LHCN-M2 (cell line): ENCODE measurements at regions not wholly inside any gene's neighbourhood (a gene's known extent, or its start where the extent isn't known, plus 50 kb on each side); places are given as distances from the start of the nearest gene placed in this dataset.
A peak's percentile ranks its signal among the peaks of the same experiment; 100 is the strongest.
"Not testable (repeated sequence)": the region's sequence is repeated elsewhere in the genome, so short reads cannot be mapped to it uniquely, and the experiment has no call there.

Experiments
- DNase-seq: peaks from one replicate; pipeline ENCODE4 v3.0.0-alpha.2; 2012; ENCODE audit warnings: low read depth

DNA sequence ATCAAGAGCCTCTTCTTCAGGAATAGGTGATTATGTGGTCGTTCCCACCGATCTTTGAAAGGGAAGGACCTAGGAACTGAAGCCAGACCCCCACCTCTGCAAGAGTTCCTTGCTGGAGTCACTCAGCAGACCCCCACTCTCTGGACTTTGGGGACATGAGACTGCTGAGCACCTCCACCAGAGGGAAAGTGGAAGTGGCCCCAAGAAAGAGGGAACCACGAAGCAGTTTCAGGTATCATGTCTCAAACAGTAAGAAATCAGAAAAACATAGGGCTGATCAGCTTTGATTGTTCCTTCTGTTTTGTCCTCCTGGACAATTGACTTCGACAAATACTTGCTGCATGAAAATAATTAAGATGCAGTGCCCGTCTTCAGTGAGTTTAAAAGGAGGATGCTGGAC lies 84.2 kb upstream of the ADORA2B start:
- DNase-seq: not testable (repeated sequence)

DNA sequence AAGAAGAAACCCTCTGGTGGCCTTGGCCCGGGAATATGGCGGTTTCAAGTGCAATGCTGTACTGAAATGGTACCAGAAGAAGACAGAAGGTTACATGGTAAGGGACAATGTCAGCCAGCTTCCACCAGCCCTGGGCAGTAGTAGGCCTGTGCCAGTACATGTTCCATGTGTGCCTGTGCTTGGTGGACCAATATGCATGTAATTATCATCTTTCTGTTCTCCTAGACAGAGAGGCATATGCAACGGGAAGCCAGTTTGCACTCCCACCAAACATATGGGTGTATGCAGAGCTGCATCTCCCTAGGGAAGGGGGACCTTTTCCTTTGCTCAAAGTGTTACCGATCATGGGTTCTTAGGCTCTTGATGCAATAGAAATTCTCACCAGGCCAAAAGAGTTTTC lies 80.9 kb upstream of the ADORA2B start:
- DNase-seq: not testable (repeated sequence)

DNA sequence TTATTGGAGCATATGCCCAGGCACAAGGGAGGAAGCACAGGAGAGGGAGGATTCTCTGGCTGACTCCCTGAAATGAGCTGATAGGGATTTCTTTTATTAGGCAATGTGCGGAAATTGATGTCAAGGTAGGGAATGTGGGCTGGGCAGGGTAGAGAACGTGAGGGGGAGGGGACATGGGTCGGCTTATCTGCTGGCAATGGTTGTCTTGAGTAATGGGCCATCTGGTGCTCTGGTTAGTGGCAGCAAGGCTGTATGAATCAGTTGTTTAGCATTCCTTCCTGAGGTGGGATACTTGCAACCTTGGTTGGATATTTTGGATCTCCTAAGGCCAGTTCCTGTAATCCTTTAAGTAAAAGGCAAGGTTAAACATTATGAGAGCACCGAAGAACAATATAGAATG lies 80.5 kb upstream of the ADORA2B start:
- not testable (repeated sequence) for DNase-seq

DNA sequence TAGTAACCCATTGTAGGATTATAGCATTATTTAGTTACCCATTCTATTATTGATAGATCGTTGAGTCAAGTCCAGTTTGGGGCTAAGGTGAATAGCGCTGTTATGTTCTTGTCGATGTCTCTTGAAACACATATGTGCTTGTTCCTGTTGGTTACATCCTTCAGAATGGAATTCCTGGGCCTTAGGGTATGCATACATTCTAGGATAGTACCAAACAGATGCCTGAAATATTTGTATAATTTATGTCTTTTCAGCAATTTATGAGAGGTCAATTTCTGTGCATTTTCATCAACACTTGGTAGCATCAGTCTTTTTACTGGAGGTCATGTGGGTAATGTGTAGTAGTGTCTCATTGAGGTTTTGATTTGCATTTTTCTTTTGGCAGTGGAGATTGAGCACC lies 78.9 kb upstream of the ADORA2B start:
- not testable (repeated sequence) for DNase-seq

DNA sequence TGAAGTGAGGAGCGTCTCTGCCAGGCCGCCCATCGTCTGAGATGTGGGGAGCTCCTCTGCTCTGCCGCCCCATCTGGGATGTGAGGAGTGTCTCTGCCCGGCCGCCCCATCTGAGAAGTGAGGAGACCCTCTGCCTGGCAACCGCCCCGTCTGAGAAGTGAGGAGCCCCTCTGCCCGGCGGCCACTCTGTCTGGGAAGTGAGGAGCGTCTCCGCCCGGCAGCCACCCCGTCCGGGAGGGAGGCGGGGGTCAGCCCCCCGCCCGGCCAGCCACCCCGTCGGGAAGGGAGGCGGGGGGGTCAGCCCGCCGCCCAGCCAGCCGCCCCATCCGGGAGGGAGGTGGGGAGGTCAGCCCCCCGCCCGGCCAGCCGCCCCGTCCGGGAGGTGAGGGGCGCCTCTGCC lies 77.6 kb upstream of the ADORA2B start:
- not testable (repeated sequence) for DNase-seq

DNA sequence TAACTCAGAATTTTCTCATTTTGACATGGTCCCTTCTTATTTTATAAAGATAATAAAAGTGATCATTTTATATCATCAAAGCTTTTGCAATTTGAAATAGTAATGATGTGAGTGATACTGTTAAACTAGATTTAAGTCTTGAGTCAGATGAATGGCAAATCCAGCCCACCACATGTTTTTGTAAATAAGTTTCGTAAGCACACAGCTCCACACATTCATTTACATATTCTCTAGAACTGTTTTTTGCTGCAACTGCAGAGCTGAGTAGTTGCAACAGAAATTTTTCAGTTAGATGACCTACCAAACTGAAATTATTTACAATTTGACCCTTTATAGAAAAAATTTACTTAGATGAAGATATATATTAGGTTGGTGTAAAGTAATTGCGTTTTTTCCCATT lies 75.1 kb upstream of the ADORA2B start:
- DNase-seq: not testable (repeated sequence)

DNA sequence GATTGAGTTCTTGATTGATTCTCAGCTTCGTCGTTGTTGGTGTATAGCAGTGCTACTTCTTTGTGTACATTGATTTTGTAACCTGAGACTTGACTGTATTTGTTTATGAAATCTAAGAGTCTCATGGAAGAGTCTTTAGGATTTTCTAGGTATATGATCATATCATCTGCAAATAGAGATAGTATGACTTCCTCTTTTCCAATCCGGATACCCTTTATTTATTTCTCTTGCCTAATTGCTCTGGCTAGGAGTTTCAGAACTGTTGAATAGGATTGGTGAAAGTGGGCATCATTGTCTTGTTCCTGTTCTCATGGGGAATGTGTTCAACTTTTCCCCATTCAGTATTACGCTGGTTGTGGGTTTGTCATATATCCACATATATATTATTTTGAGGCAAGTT lies 72.3 kb upstream of the ADORA2B start:
- DNase-seq: not testable (repeated sequence)

DNA sequence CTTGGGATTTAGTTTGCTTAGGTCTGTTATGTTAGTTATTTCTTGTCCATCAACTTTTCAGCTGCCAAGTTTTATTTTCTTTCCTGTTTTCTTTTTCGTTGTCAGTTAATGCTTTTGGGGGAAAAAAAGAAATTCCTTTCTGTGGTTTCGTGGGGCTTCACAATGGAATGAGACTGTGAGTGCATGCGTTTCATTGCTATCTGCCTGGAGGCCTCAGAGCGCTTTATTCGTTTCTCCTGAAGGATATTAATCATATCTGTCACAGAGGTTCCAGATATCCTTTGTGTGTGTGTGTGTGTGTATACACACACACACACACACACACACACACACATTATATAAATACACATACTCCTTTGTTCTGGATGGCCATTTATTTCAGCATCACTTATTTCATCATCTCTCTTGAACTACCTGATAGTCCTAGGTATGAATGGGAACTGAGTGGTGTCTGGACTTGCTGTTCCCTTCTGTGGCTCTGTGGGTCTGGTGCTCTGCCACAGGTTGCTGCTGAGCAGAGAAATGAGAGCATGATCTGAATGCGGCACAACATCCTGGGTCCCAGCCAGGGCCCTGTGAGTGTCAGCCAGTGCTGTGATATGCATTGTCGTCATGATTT lies 66.9 kb upstream of the ADORA2B start:
- not testable (repeated sequence) for DNase-seq

DNA sequence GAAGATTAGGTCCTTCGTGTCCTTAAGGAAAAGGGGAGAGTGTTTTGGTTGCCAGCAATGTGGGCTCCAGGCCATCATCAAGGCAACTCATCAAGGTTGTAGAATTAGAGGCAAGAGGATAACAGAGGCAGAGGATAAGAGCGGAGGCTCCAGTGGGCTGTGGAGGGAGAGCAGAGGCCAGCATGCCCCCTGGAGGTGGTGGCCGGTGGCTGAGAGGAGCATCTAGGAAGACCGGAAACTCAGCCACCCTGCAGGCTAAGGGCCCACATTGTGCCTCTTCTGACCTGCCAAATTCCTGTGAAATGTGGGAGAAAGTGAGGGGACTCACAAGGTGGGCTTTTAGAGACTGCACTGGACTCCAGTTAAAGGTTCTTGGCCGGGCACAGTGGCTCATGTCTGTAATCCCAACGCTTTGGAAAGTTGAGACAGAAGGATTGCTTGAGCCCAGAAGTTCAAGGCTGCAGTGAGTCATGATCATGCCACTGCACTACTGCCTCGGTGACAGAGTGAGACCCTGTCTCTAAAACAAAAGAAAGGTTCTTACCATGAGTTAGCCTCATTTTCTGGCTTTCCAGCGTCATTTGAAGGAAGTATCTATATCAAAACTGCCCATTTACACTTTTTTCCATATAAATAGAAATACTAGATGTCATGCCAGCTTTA lies 62.7 kb upstream of the ADORA2B start:
- DNase-seq: no peak

DNA sequence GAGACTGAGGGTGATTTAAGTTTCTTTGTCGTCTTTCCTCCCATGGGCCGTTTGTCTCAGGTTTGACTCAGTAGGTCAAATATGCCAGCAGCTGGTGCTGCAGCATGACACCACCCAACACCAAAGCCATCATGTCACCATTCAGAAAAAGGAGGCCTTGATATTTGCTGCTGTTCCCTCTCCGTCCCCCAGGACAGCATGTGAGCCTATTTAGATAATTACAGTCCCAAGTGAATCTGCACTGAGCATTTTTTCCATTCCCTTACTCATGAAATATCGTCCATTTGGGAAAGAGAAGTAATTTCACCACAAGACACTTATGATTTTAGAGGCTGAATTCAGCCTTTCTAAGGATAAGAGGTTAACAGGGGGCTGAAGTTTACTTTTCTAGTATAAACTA lies 62.2 kb upstream of the ADORA2B start:
- DNase-seq: peak; percentile 23

DNA sequence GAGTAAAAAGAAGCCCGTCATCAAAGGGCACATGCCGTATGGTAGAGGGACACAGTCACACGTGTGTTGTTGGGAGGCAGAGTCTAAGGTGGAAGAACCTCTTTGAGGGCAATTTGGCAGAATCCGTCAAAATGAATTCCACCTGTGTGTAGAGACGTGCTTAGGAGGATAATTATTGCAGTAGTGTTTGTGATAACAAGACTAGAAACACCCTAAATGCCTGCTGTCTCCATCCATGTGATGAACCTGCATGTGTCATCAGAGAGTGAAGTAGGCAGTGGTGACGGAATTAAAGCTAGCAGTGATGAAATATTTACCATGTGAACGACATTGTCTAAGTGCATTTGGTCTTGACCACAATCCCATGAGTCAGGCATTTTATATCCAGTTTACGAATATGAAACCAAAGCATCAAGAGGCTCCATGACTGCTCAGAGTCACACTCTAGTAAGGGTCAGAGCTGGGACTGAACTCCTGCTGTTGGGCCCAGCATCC lies 61.3 kb upstream of the ADORA2B start:
- DNase-seq: peak; percentile 89

DNA sequence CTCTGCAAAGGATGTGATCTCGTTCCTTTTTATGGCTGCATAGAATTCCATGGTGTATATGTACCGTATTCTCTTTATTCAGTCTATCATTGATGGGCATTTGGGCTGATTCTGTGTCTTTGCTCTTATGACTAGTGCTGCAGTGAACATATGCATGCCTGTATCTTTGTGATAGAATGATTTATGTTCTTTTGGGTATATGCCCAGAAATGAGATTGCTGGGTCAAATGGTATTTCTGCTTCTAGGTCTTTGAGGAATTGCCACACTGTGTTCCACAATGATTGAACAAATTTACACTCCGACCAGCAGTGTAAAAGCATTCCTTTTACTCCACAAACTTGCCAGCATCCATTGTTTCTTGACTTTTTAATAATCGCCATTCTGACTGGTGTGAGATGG lies 60.2 kb upstream of the ADORA2B start:
- peak; percentile 10 for DNase-seq

DNA sequence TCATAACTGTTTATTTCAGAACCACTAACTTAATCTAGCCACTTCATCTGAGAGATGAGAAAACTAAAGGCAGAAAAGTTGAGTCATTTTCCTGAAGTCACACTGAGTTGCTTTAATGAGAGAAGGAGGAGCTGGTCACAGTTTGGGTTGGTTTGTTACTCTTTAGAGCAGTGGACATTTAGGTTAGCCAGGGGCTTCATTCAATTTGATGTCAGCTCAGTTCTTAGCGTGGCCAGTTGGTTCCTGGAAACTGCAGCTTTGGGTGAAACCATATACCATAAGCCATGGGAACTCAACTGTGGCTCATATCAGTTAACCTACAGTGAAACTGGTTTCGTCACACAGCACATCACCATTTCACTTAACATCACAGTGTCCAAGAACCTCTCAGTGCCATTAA lies 59.2 kb upstream of the ADORA2B start:
- no peak for DNase-seq

DNA sequence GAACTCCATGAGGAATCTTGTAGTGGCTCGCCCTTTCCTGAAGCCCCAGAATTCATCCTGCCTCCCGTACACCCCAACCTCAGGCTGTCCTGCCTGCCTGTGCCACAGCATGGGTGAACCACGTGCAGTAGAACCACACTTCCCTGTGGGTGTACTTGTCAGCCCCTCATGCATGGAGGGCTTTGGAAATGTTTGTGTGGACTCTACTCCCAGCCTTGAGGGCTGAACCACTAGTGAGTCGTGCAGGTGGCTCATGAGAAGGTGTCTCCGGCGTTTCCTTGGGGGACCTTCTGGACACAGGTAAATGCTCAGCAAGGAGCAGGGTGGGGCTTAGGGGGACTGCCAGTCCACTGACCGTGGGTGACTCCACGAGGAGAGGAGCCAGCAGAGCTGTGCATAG lies 58.7 kb upstream of the ADORA2B start:
- no peak for DNase-seq

DNA sequence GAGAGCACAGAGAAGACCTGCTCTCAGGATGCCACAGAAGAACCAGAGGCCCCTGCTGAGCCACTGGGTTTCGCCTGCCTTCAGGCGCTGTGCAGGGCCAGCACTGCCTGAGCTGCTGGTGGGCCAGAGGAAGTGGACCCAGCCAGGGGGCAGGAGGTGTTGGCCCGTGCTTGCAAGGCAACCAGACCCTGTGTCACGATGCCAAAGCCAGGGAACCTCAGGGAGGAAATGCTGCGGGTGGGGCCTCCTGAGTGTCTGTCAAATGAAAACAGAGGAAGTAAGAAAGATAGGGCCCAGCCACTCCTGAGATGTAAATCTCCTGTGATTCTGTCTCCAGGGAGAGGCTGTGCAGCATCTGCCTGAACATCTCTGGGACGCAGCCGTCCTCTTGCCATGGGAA lies 58.1 kb upstream of the ADORA2B start:
- no peak for DNase-seq

DNA sequence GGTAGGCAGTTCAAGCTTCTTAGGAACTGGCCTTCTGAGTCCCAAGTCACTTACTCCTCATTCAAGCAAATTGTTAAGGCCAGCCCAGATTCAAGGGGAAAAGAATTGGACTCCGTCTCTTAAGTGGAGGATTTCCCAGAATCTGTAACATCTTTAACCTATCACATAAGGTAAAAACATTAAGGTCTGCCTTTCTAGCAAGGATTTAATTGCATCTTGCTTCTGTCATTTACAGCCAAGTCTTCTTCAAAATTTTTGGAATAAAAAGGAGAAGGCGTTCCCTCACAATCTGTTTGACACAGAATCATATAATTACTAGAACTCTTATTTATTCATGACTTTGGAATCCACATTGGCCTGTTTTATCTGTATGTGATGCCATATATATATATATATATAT lies 56.5 kb upstream of the ADORA2B start:
- no peak for DNase-seq

DNA sequence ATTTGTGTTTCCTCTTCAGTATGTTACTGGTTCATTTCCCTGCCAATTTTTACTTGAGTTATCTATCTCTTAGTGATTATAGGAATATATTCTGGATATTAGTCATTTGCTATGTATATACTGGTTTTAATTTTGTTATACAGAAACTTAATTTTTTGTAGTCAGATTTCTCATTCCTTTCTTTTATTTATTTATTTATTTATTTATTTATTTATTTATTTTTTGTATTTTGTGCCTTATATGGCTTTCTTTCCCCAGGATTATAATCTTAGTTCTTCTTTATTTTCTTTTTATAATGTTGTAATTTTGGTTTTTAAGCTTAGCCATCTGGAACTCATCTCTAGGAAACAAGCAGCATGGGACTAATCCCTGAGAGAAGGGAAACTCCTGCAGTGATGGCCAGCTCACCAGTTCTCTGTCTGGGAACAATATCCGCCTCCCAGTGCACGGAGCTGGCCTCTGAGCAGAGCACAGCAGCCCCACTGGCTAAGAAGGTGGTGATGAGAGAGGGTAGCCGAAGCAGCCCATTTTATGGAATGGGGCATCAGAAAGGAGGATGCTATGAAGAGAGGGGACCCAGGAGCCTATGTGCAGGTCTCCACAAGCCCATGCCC lies 54.5 kb upstream of the ADORA2B start:
- DNase-seq: no peak

DNA sequence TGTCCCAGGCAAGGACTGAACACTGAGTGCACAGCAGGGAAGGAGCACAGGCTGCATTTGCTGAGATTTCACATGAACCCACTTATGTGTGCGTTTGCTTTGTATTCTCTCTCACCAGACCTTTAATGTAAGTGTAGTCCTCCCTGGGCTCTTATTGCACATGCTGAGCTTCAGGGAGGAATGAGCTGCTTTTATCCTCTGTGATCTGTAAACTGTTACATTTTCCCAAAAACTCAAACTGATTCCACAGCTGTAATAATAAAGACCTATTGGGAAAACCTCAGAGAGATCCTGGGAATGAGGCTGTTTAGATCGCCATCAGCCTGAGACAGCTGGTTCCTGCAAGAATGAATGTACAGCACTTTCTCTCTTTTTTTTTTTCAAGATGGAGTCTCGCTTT lies 53.6 kb upstream of the ADORA2B start:
- DNase-seq: peak; percentile 71

DNA sequence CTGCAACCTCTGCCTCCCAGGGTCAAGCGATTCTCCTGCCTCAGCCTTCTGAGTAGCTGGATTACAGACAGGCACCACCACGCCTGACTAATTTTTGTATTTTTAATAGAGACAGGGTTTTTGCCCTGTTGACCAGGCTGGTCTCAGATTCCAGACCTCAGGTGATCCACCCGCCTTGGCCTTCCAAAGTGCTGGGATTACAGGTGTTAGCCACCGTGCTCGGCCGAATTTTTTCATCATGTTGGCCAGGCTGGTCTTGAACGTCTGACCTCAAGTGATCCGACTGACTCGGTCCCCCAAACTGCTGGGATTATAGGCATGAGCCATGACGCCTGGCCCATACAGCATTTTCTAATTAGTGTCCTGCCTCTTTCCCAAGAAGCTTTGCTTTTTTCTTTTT lies 52.7 kb upstream of the ADORA2B start:
- DNase-seq: no peak

DNA sequence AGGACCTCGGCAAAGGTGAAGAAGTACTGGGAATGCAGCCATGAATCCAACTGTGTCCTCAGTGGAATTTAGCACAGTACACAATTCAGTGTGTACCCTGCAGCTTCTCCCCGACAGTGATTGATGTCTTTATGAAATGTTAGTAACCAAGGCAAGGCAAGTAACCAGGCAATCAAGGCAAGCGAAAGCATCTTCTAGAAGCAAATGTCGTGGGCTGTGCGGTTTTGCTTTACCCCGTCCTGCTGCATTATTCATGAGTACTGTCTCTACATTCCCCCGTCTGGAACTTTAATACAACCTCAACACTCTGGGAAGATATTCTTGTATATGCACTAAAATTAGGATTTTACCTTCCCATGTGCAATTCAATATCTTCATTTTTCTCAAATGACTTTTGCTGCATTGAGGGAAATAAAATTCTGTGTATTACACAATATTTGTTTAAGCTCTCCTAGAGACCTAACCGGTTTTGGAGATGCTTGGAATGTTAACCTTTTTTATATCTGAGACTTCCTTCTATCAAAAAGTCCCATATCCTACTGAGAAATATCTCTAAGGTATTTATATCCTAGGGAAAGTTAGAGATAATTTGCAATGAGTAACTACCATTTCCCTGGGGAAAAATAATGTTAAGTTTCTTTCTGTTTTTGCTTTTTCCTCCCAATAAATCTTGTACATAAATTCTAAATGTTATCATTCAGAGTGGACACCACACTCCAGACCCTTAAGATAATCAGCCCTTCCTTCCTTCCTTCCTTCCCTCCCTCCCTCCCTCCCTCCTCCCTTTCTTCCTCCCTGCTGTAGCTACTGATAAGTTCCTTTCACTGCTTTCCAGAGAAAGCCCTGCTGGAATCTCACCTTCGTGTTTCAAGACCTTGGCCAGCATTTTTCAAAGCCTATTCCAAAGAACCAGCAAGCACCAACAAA lies 51.9 kb upstream of the ADORA2B start:
- DNase-seq: peak; percentile 49

DNA sequence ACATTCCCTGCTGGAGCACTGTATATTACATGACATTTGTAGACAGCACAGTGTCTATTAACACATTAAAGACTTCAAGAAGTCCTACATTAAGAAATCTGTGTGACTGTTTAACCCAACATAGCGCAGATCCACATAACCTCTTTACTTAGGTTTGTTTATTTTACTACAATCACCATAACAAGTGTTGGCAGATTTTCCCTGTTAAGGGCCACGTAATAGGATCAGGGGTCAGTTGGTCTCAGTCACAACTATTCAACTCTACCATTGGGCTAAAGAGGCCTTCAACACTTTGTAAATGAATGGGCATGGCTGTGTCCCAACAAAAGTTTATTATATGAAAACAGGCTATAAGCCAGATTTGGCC lies 51.3 kb upstream of the ADORA2B start:
- no peak for DNase-seq

DNA sequence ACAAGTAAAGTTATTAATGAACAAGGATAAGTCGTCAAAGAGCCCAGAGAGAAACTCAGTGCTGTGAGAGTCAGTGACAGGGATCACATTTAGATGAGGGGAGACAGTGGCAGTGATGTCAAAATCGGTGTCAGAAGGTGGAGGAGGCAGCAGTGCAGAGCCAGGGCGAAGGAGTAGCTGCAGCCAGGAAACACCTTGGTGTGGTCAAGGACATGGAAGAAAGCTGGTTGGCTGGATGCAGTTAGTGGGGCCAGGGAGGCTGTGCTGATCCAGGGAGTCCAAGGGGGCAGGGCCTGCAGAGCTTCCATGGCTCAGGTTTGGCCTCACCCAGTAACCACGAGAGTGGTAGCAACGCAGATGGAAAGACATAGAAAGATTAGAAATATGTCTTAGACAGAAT lies 50.7 kb upstream of the ADORA2B start:
- DNase-seq: no peak
